SU-DHL-6 (cell line): ENCODE measurements at regions not wholly inside any gene's neighbourhood (a gene's known extent, or its start where the extent isn't known, plus 50 kb on each side); places are given as distances from the start of the nearest gene placed in this dataset.

Experiments
- CTCF ChIP-seq: fragments of 200-600 bp; sonication (generic); IDR thresholded peaks from one replicate; pipeline ENCODE4 v1.5.1; 2017; ENCODE audit warnings: antibody characterized with exemption, mild to moderate bottlenecking, low read length, moderate library complexity; ENCODE audit not compliant: insufficient read depth, poor library complexity, severe bottlenecking
- EZH2phosphoT487 ChIP-seq: fragments of 200-600 bp; sonication (generic), shearing (Covaris generic); conservative IDR thresholded peaks from 2 replicates; pipeline ENCODE4 v1.6.1; 2018; ENCODE audit warnings: mild to moderate bottlenecking, antibody characterized with exemption, low read length, moderate library complexity, mixed read lengths

GRCh38 chr11:112744041-112744440 lies 217.2 kb upstream of the NCAM1 start:
- TF ChIP-seq CTCF (no peak), EZH2phosphoT487 (no peak)
